Heart right ventricle (tissue), 16 donors: ENCODE measurements at regions not wholly inside any gene's neighbourhood (a gene's known extent, or its start where the extent isn't known, plus 50 kb on each side); places are given as distances from the start of the nearest gene placed in this dataset.
"Not testable (repeated sequence)": the region's sequence is repeated elsewhere in the genome, so short reads cannot be mapped to it uniquely, and the experiment has no call there.

Experiments
- ATAC-seq, 8 donors: fragments of 200-7000 bp; cut with Tn5 transposase; one replicate each; pipeline ENCODE4 v1.9.1; 2020; ENCODE audit warnings: mild to moderate bottlenecking in 8 of 8, moderate library complexity in 8 of 8, moderate number of reproducible peaks in 1 of 8
- DNase-seq, 2 donors: peaks; one replicate each; pipeline ENCODE4 v3.0.0-alpha.2; 2020
- H3K27ac ChIP-seq, 10 donors: fragments of 200-600 bp; sonication (generic) in 2 of 10; one replicate each; pipeline versions ENCODE4 v1.5.0 to v1.8.0; 2020 to 2022; ENCODE audit warnings: mild to moderate bottlenecking in 3 of 10
- H3K27me3 ChIP-seq, 7 donors: fragments of 200-600 bp; one replicate each; pipeline ENCODE4 v1.8.0; 2021 to 2022; ENCODE audit warnings: mild to moderate bottlenecking in 2 of 7
- H3K36me3 ChIP-seq, 9 donors: fragments of 200-600 bp; sonication (generic) in 1 of 9; one replicate each; pipeline versions ENCODE4 v1.5.0 to v1.8.0; 2020 to 2022; ENCODE audit warnings: mild to moderate bottlenecking in 2 of 9
- H3K4me1 ChIP-seq, 9 donors: fragments of 200-600 bp; sonication (generic) in 1 of 9; one replicate each; pipeline versions ENCODE4 v1.5.0 to v1.8.0; 2020 to 2022; ENCODE audit warnings: mild to moderate bottlenecking in 4 of 9
- H3K4me3 ChIP-seq, 10 donors: fragments of 200-600 bp; sonication (generic) in 2 of 10; one replicate each; pipeline versions ENCODE4 v1.5.0 to v1.8.0; 2020 to 2022; ENCODE audit warnings: mild to moderate bottlenecking in 7 of 10, moderate library complexity in 2 of 10
- H3K9me3 ChIP-seq, 11 donors: fragments of 200-600 bp in 10 of 11; sonication (generic) in 2 of 11; one replicate each; pipeline versions ENCODE4 v1.5.0 to v1.8.0; 2013 to 2022; ENCODE audit warnings: mild to moderate bottlenecking in 2 of 11, control low read depth in 1 of 11, moderate library complexity in 1 of 11
- WGBS, 2 donors: extraction: QIAGEN DNeasy Blood & Tissue Kit; methylation state at CpG; one replicate each; pipeline ENCODE4 v1.1.7; 2013; ENCODE audit warnings: inconsistent platforms in 1 of 2; 5-methylcytosine and 5-hydroxymethylcytosine counted together
- intact Hi-C, 10 donors: fragments of 100-400 bp; cut with DNase I; formaldehyde crosslinking; loops; one replicate each; pipeline versions ENCODE4 v1.11.1 to v1.14.2; 2022
- TF ChIP-seq, protein P1 (sequence below), 9 donors: fragments of 200-600 bp; sonication (generic) in 2 of 9; IDR thresholded peaks; one replicate each; pipeline versions ENCODE4 v1.5.0 to v1.8.0; 2021 to 2022; ENCODE audit warnings: antibody characterized with exemption in 9 of 9, mild to moderate bottlenecking in 5 of 9, moderate library complexity in 1 of 9
- donor health status: Arrhythmogenic right ventricular cardiomyopathy.
- donor health status: ischemic (EF 13 %, LVEDD 7.1; RV severe dilation, severe dysfunction).
- donor health status: healthy with polysubstance abuse.
- donor health status: DM: no; HTN: yes; CAD: no.
- donor health status: DM: no; HTN: no; CAD: no.
- donor health status: ischemic (EF 25% LVEDD 6.9; RV normal size, moderate dysfunction).
- donor health status: ischemic (EF 25% LVEDD 5.7; RV mildly dilated, moderate dysfunction).
- donor health status: healthy.
- donor health status: DM: yes; HTN: yes; CAD: no.
- donor health status: Ischemic cardiomyopathy.
- donor health status: ischemic (EF 35%, LVEDD 5.7; RV mildly dilated, moderate dysfunction).
- donor health status: nonischemic (EF 11% LVEDD 7.7; RV severe dilation, severe dysfunction).
- donor health status: DM: yes; HTN: yes; CAD: no.
- donor health status: PGD.
- donor health status: ischemic (EF 29% LVEDD 5.4; RV normal size, mild dysfunction).
- donor health status: nonischemic (EF 23%, LVEDD 6.1; RV moderate dilation, normal function).

DNA sequence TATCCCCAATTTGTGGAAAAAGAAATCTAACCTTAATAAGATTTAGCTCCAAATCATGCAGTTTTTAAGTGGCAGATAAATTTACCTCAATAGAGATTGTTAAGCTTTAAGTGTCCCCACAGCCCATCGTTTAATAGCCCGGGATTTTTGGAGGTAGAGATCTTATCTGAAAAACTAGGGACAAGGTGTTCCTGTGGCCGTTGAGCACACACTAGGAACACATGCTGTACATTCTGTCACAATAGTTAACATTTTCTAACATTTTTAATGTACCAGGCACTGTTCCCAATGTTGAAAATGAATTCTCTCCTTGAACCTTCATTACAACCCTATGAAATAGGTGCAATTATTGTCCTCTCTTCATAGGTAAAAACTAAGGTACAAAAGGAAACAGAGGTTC, 85.7 kb upstream of the PLD5 start:
- TF ChIP-seq, protein P1, sequence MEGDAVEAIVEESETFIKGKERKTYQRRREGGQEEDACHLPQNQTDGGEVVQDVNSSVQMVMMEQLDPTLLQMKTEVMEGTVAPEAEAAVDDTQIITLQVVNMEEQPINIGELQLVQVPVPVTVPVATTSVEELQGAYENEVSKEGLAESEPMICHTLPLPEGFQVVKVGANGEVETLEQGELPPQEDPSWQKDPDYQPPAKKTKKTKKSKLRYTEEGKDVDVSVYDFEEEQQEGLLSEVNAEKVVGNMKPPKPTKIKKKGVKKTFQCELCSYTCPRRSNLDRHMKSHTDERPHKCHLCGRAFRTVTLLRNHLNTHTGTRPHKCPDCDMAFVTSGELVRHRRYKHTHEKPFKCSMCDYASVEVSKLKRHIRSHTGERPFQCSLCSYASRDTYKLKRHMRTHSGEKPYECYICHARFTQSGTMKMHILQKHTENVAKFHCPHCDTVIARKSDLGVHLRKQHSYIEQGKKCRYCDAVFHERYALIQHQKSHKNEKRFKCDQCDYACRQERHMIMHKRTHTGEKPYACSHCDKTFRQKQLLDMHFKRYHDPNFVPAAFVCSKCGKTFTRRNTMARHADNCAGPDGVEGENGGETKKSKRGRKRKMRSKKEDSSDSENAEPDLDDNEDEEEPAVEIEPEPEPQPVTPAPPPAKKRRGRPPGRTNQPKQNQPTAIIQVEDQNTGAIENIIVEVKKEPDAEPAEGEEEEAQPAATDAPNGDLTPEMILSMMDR (IDR thresholded peaks at IDR 0.05): no peak
- Histone ChIP-seq H3K27me3 (peaks cover 0 to 11% (median 0%) of the 10 kb centered on the region in 7 donors), H3K4me1 (no peaks in the 10 kb centered on the region), H3K36me3 (no peaks in the 10 kb centered on the region), H3K27ac (no peak overlapping the region), H3K9me3 (no peaks in the 10 kb centered on the region), H3K4me3 (no peak overlapping the region)
- DNase-seq (no peak), ATAC-seq (no peak)
- intact Hi-C loops: no loop called here
- 66 to 73% methylated on average over 3 of the region's 3 CpGs for WGBS, 2 donors

GRCh38 chr1:242605521-242605920, 81.0 kb upstream of the PLD5 start:
- no peak for DNase-seq
- H3K36me3 ChIP-seq: no peaks in the 10 kb centered on the region
- H3K4me1 ChIP-seq: no peaks in the 10 kb centered on the region
- 73 to 75% methylated on average over 3 of the region's 3 CpGs for WGBS, 2 donors
- no peak overlapping the region for H3K27ac ChIP-seq
- no peak for ATAC-seq
- no peak overlapping the region for H3K4me3 ChIP-seq
- intact Hi-C loops: no loop called here
- peaks cover 0 to 5% (median 0%) of the 10 kb centered on the region in 7 donors for H3K27me3 ChIP-seq
- H3K9me3 ChIP-seq: no peaks in the 10 kb centered on the region
- TF ChIP-seq, protein P1 (IDR thresholded peaks at IDR 0.05): no peak

DNA sequence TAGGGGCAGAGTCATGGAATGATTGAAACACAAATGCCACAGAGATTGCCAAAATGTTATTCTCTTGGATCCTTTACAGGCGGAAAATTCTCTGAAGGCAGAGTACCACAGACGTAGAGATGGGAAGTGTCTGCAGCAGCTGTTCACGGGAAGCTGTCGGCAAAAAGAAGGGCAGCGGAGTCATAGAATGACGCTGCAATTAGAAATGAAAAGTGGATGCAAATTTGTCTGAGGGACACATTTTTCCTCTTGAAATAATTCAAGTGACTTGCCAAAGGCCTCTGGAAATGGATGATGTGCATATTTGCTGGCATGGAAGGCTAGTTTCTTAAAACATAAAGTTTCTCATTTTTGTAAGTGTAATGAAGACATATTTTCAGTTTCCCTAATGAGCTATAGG, 77.5 kb upstream of the PLD5 start:
- Histone ChIP-seq H3K4me3 (no peak overlapping the region), H3K9me3 (peaks cover 0 to 11% (median under 1%) of the 10 kb centered on the region in 11 donors), H3K27ac (no peak overlapping the region), H3K27me3 (peaks cover 0 to 3% (median 0%) of the 10 kb centered on the region in 7 donors), H3K4me1 (no peaks in the 10 kb centered on the region), H3K36me3 (no peaks in the 10 kb centered on the region)
- TF ChIP-seq, protein P1 (IDR thresholded peaks at IDR 0.05): no peak
- WGBS, 2 donors: 72 to 79% methylated on average over 6 of the region's 6 CpGs
- ATAC-seq (no peak), DNase-seq (no peak)
- intact Hi-C loops: no loop called here

GRCh38 chr1:242593756-242594155, 69.3 kb upstream of the PLD5 start:
- ATAC-seq, H3K27me3 ChIP-seq, H3K4me1 ChIP-seq, H3K27ac ChIP-seq, intact Hi-C loops, H3K4me3 ChIP-seq, H3K36me3 ChIP-seq, DNase-seq: not testable (repeated sequence)
- 23 to 40% methylated on average over 2 of the region's 2 CpGs for WGBS, 2 donors
- H3K9me3 ChIP-seq: peaks cover 0 to 49% (median 9%) of the 10 kb centered on the region in 11 donors

DNA sequence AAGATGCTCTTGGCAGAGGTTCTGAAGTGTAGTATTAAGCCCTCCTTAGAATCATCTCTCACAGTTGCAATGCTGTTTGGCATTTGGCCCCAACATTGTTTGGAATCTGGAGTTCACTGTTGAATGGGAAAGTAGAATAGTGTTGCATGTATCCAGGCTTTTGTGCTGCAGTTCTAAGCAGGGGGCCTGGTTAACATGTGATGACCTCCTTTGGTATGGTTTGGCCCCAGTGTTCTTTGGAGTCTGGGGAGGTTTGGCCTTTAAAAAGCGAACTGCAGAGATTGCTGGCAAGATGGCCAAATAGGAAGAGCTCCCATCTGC, 61.8 kb upstream of the PLD5 start:
- intact Hi-C loops: no loop called here
- no peak overlapping the region for H3K4me3 ChIP-seq
- ATAC-seq: no peak
- peaks cover 0 to 9% (median 0%) of the 10 kb centered on the region in 11 donors for H3K9me3 ChIP-seq
- WGBS, 2 donors: 47 to 64% methylated on average over 1 of the region's 1 CpG
- no peaks in the 10 kb centered on the region for H3K4me1 ChIP-seq
- H3K27me3 ChIP-seq: no peaks in the 10 kb centered on the region
- TF ChIP-seq, protein P1 (IDR thresholded peaks at IDR 0.05): no peak
- no peak for DNase-seq
- no peaks in the 10 kb centered on the region for H3K36me3 ChIP-seq
- H3K27ac ChIP-seq: no peak overlapping the region
